ENCODE measurements at regions not wholly inside any gene's neighbourhood (a gene's known extent, or its start where the extent isn't known, plus 50 kb on each side); places are given as distances from the start of the nearest gene placed in this dataset.
A peak's percentile ranks its signal among the peaks of the same experiment; 100 is the strongest.

- 70 to 81% (median 74%) methylated on average over 9 of the region's 9 CpGs for WGBS, 4 donors
- no peak for TF ChIP-seq POLR2A (IDR thresholded peaks at IDR 0.05)
- TF ChIP-seq, protein P1, sequence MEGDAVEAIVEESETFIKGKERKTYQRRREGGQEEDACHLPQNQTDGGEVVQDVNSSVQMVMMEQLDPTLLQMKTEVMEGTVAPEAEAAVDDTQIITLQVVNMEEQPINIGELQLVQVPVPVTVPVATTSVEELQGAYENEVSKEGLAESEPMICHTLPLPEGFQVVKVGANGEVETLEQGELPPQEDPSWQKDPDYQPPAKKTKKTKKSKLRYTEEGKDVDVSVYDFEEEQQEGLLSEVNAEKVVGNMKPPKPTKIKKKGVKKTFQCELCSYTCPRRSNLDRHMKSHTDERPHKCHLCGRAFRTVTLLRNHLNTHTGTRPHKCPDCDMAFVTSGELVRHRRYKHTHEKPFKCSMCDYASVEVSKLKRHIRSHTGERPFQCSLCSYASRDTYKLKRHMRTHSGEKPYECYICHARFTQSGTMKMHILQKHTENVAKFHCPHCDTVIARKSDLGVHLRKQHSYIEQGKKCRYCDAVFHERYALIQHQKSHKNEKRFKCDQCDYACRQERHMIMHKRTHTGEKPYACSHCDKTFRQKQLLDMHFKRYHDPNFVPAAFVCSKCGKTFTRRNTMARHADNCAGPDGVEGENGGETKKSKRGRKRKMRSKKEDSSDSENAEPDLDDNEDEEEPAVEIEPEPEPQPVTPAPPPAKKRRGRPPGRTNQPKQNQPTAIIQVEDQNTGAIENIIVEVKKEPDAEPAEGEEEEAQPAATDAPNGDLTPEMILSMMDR (IDR thresholded peaks at IDR 0.05), result no peak
- no peaks in the 10 kb centered on the region for H3K27me3 ChIP-seq
- DNase-seq, result peak in 1 of 5 donors; percentile 28
- no peak overlapping the region for H3K4me3 ChIP-seq
- no peak for ATAC-seq
- intact Hi-C loops (cut with DNase I), result no loop called here
- H3K9me3 ChIP-seq, result no peaks in the 10 kb centered on the region
- no peaks in the 10 kb centered on the region for H3K36me3 ChIP-seq
- no peak overlapping the region for H3K27ac ChIP-seq
- H3K4me1 ChIP-seq, result peaks cover 0 to 10% (median 0%) of the 10 kb centered on the region in 12 donors
Observed at GRCh38 chr3:184642631-184643285, 69.1 kb downstream of the MAGEF1 start.

- ATAC-seq (no peak), DNase-seq (no peak)
- H3K27ac ChIP-seq, result no peak overlapping the region
- H3K4me3 ChIP-seq, result no peak overlapping the region
- WGBS, 4 donors, result 96 to 98% (median 97%) methylated on average over 8 of the region's 8 CpGs
- H3K9me3 ChIP-seq, result no peaks in the 10 kb centered on the region
- no peaks in the 10 kb centered on the region for H3K36me3 ChIP-seq
- no peaks in the 10 kb centered on the region for H3K27me3 ChIP-seq
- peaks cover 0 to 21% (median 0%) of the 10 kb centered on the region in 12 donors for H3K4me1 ChIP-seq
- intact Hi-C loops (cut with DNase I), result no loop called here
- no peak for TF ChIP-seq POLR2A (IDR thresholded peaks at IDR 0.05)
- TF ChIP-seq, protein P1 (IDR thresholded peaks at IDR 0.05), result no peak
Observed at GRCh38 chr3:184641430-184641829, 70.4 kb downstream of the MAGEF1 start.

- 92 to 96% (median 95%) methylated on average over 6 of the region's 6 CpGs for WGBS, 4 donors
- intact Hi-C loops (cut with DNase I), result no loop called here
- no peaks in the 10 kb centered on the region for H3K36me3 ChIP-seq
- peaks cover 0 to 37% (median 6%) of the 10 kb centered on the region in 12 donors for H3K4me1 ChIP-seq
- DNase-seq (peak in 1 of 5 donors; percentile 24), ATAC-seq (no peak)
- no peak overlapping the region for H3K27ac ChIP-seq
- TF ChIP-seq, protein P1 (IDR thresholded peaks at IDR 0.05), result no peak
- TF ChIP-seq POLR2A (IDR thresholded peaks at IDR 0.05), result no peak
- H3K4me3 ChIP-seq, result no peak overlapping the region
- H3K9me3 ChIP-seq, result no peaks in the 10 kb centered on the region
- no peaks in the 10 kb centered on the region for H3K27me3 ChIP-seq
Observed at GRCh38 chr3:184639351-184639750, 72.5 kb downstream of the MAGEF1 start.

DNA sequence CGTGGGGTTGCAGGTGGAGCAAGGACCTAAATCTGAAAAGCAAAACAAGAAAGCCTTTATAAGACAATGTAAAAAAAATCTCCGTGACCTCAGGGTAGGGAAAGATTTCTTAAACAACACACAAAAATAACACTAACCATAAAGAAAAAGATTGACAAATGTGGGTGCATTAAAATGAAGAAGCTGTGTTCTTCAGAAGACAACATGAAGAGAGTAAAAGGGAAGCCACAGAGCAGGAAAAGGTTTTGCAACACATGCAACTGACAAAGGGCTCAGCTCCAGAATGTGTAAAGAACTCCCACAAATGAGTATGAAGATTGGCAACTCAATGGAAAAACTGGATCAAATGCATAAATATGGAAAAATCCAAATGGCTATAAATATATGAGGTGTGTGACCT, 74.2 kb downstream of the MAGEF1 start:
- TF ChIP-seq, protein P1 (IDR thresholded peaks at IDR 0.05), result no peak
- no peak for TF ChIP-seq POLR2A (IDR thresholded peaks at IDR 0.05)
- no peaks in the 10 kb centered on the region for H3K27me3 ChIP-seq
- ATAC-seq, result no peak
- H3K9me3 ChIP-seq, result no peaks in the 10 kb centered on the region
- peaks cover 0 to 37% (median 6%) of the 10 kb centered on the region in 12 donors for H3K4me1 ChIP-seq
- H3K4me3 ChIP-seq, result no peak overlapping the region
- no peak for DNase-seq
- H3K36me3 ChIP-seq, result no peaks in the 10 kb centered on the region
- intact Hi-C loops (cut with DNase I), result no loop called here
- WGBS, 4 donors, result 88 to 93% (median 91%) methylated on average over 2 of the region's 2 CpGs
- peak overlapping the region in 1 of 12 donors; percentile 18 for H3K27ac ChIP-seq
